Thyroid gland (tissue), 4 donors: ENCODE measurements at regions not wholly inside any gene's neighbourhood (a gene's known extent, or its start where the extent isn't known, plus 50 kb on each side); places are given as distances from the start of the nearest gene placed in this dataset.

Source experiments
- DNase-seq, 2 donors: peaks; one replicate each; pipeline ENCODE4 v3.0.0-alpha.2; 2019
- H3K27ac ChIP-seq, 3 donors: fragments of 200-600 bp; sonication (generic); 1 replicate in 2 of 3; 2 replicates in 1 of 3; pipeline ENCODE4 v1.5.1; 2016 to 2019; ENCODE audit warnings: mild to moderate bottlenecking in 1 of 3, moderate library complexity in 1 of 3
- H3K27me3 ChIP-seq: fragments of 200-600 bp; sonication (generic); one replicate; pipeline ENCODE4 v1.5.1; 2019
- H3K36me3 ChIP-seq, 2 donors: fragments of 200-600 bp; sonication (generic); one replicate each; pipeline ENCODE4 v1.5.1; 2016 to 2019
- H3K4me1 ChIP-seq, 2 donors: fragments of 200-600 bp; sonication (generic); one replicate each; pipeline ENCODE4 v1.5.1; 2017 to 2019
- H3K4me3 ChIP-seq, 3 donors: fragments of 200-600 bp; sonication (generic); replicated peaks in 1 of 3; 1 replicate in 2 of 3; 2 replicates in 1 of 3; pipeline ENCODE4 v1.5.1; 2016; ENCODE audit warnings: mild to moderate bottlenecking in 1 of 3
- H3K9me3 ChIP-seq: fragments of 200-600 bp; sonication (generic); one replicate; pipeline ENCODE4 v1.5.1; 2017
- POLR2A ChIP-seq, 2 donors: fragments of 450-650 bp; IDR thresholded peaks; one replicate each; pipeline ENCODE4 v1.6.1; 2017; ENCODE audit warnings: antibody characterized with exemption in 2 of 2, mild to moderate bottlenecking in 2 of 2, moderate library complexity in 1 of 2
- WGBS, 2 donors: methylation state at CpG; one replicate each; pipeline ENCODE4 v1.1.5; 2017; 5-methylcytosine and 5-hydroxymethylcytosine counted together
- intact Hi-C: fragments of 100-400 bp; cut with DNase I; formaldehyde crosslinking; loops from one replicate; pipeline ENCODE4 v1.15.1; 2023
- TF ChIP-seq, protein P1 (sequence below), 6 experiments: fragments of 200-600 bp in 3 of 6; fragments of 450-650 bp in 3 of 6; sonication (generic) in 3 of 6; IDR thresholded peaks; one replicate each; pipeline ENCODE4 v1.5.1; 2016 to 2019; ENCODE audit warnings: antibody characterized with exemption in 6 of 6, mild to moderate bottlenecking in 2 of 6, inconsistent platforms in 1 of 6, moderate library complexity in 1 of 6

DNA sequence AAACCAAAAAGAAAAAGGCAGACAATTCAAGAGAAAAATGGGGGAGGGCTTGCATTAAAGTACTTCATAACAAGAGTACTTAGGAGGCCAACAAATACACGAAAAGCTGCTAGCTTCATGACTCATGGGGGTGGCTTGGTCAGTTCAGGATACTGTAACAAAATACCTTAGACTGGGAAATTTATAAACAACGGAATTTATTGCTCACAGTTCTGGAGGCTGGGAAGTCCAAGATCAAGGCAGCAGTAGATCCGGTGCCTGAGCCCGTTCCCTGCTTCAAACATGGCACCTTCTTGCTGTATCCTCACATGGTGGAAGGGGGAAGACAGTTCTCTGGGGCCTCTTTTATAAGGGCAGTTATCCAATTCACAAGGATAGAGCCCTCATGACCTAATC lies 111.4 kb downstream of the C9orf50 start:
- DNase-seq, result no peak
- 65 to 69% methylated on average over 4 of the region's 4 CpGs for WGBS, 2 donors
- H3K4me1 ChIP-seq, result no peaks in the 10 kb centered on the region
- no peaks in the 10 kb centered on the region for H3K36me3 ChIP-seq
- no peaks in the 10 kb centered on the region for H3K9me3 ChIP-seq
- no peak for TF ChIP-seq POLR2A (IDR thresholded peaks at IDR 0.05)
- TF ChIP-seq, protein P1, sequence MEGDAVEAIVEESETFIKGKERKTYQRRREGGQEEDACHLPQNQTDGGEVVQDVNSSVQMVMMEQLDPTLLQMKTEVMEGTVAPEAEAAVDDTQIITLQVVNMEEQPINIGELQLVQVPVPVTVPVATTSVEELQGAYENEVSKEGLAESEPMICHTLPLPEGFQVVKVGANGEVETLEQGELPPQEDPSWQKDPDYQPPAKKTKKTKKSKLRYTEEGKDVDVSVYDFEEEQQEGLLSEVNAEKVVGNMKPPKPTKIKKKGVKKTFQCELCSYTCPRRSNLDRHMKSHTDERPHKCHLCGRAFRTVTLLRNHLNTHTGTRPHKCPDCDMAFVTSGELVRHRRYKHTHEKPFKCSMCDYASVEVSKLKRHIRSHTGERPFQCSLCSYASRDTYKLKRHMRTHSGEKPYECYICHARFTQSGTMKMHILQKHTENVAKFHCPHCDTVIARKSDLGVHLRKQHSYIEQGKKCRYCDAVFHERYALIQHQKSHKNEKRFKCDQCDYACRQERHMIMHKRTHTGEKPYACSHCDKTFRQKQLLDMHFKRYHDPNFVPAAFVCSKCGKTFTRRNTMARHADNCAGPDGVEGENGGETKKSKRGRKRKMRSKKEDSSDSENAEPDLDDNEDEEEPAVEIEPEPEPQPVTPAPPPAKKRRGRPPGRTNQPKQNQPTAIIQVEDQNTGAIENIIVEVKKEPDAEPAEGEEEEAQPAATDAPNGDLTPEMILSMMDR (IDR thresholded peaks at IDR 0.05), result no peak
- no peak overlapping the region for H3K27ac ChIP-seq
- H3K27me3 ChIP-seq, result no peaks in the 10 kb centered on the region
- no peak overlapping the region for H3K4me3 ChIP-seq
- intact Hi-C loops, result no loop called here

DNA sequence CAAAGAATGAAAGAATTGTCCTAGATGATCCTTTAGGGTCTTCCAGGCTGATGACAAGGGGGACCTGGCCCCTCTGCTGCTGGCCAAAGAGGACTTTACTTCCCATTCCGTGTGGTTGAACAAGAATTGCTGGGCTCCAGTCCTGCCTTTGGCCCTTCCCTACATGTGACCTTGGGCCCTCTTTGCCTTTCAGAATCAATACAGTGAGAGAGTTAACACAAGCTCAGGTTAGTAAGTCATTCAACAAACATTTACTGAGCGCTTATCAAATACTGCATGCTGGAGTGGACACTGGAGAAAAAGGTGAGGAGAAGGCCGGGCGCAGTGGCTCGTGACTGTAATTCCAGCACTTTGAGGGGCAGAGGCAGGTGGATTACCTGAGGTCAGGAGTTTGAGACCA lies 113.1 kb downstream of the C9orf50 start:
- WGBS, 2 donors, result 91 to 96% methylated on average over 5 of the region's 5 CpGs
- Histone ChIP-seq H3K36me3 (peaks cover 7 to 9% of the 10 kb centered on the region in 2 donors), H3K4me1 (no peaks in the 10 kb centered on the region), H3K27ac (no peak overlapping the region), H3K27me3 (no peaks in the 10 kb centered on the region), H3K9me3 (no peaks in the 10 kb centered on the region), H3K4me3 (no peak overlapping the region)
- DNase-seq, result no peak
- TF ChIP-seq, protein P1 (IDR thresholded peaks at IDR 0.05), result no peak
- TF ChIP-seq POLR2A (IDR thresholded peaks at IDR 0.05), result no peak
- intact Hi-C loops, result no loop called here

DNA sequence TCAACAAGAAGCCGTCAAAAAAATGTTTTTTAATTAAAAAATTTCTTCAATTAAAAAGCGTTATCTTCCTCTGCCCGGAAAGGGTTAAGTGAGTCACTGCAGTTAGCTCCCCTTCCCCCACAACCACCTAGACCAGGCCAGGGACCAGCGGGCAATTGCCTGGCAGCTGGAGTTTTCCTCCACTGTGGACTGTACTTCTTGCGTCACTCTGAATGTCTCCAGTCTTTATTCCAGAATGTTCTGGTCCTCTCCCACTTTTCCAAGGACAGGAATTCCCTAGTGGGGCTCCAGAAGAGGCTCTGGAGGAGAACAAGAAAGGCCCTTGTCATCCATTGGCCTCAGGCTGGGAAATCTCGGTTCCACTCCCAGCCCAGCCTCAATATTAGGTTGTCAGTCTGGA lies 114.0 kb downstream of the C9orf50 start:
- 49 to 52% methylated on average over 6 of the region's 6 CpGs for WGBS, 2 donors
- Histone ChIP-seq H3K27ac (no peak overlapping the region), H3K4me3 (no peak overlapping the region), H3K9me3 (no peaks in the 10 kb centered on the region), H3K4me1 (no peaks in the 10 kb centered on the region), H3K36me3 (peaks cover 7 to 9% of the 10 kb centered on the region in 2 donors), H3K27me3 (no peaks in the 10 kb centered on the region)
- intact Hi-C loops, result no loop called here
- TF ChIP-seq, protein P1 (IDR thresholded peaks at IDR 0.05), result no peak
- TF ChIP-seq POLR2A (IDR thresholded peaks at IDR 0.05), result no peak
- DNase-seq, result no peak

DNA sequence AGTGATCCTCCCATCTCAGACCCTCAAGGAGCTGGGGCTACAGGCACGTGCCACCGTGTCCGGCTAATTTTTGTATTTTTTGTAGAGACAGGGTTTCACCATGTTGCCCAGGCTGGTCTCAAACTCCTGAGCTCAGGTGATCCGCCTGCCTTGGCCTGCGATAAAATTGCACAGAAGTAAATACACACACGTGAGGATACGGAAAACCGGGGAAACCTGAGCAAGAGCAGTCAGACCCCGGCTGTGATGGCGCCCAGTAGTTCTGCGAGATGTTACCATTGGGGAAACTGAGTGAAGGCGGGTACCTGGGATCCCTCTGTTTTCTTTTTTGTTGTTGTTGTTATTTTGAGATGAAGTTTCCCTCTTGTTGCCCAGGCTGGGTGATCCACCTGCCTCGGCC lies 114.9 kb downstream of the C9orf50 start:
- no peak for TF ChIP-seq POLR2A (IDR thresholded peaks at IDR 0.05)
- TF ChIP-seq, protein P1 (IDR thresholded peaks at IDR 0.05), result no peak
- intact Hi-C loops, result no loop called here
- Histone ChIP-seq H3K4me3 (no peak overlapping the region), H3K27ac (no peak overlapping the region), H3K9me3 (no peaks in the 10 kb centered on the region), H3K4me1 (no peaks in the 10 kb centered on the region), H3K36me3 (peaks cover 7 to 9% of the 10 kb centered on the region in 2 donors), H3K27me3 (no peaks in the 10 kb centered on the region)
- 90 to 91% methylated on average over 13 of the region's 13 CpGs for WGBS, 2 donors
- no peak for DNase-seq

DNA sequence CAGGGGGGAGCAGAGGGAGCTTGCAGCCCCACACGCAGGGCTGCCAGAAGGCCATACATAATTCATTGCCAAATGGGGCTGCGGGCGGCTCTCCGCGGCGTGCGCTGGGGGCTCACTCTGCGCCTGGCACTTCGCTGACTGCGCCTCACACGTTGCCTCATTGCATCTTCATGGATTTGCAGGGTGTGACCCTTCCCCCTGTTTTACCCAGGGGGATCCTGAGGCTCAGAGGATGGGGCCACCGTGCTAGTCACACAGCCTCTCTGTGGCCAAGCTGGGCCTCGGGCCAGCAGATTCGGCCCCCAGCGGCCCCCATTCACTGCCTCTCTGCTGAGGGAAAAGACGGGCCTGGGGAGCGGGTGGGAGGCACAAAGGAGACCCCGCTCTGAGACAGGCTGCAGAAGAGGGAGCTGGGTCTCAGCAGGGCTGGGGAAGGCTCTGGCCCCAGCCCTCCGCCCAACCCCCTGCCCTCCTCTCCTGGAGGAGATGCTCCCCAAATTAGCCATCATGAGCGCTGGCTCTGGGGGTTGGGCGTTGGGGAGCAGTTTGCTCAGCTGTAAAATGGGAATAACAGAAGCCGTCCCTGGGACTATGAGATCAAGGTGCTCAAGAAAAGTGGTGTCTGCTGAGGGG lies 115.5 kb downstream of the C9orf50 start:
- 79 to 81% methylated on average over 18 to 20 of the region's 22 CpGs for WGBS, 2 donors
- H3K4me3 ChIP-seq, result no peak overlapping the region
- peaks cover 0 to under 1% of the 10 kb centered on the region in 2 donors for H3K4me1 ChIP-seq
- no peak overlapping the region for H3K27ac ChIP-seq
- H3K36me3 ChIP-seq, result peaks cover 7 to 9% of the 10 kb centered on the region in 2 donors
- TF ChIP-seq, protein P1 (IDR thresholded peaks at IDR 0.05), result no peak
- no peak for TF ChIP-seq POLR2A (IDR thresholded peaks at IDR 0.05)
- H3K27me3 ChIP-seq, result no peaks in the 10 kb centered on the region
- intact Hi-C loops, result no loop called here
- no peak for DNase-seq
- H3K9me3 ChIP-seq, result no peaks in the 10 kb centered on the region
